ENCODE measurements at regions not wholly inside any gene's neighbourhood (a gene's known extent, or its start where the extent isn't known, plus 50 kb on each side); places are given as distances from the start of the nearest gene placed in this dataset.
"Not testable (repeated sequence)": the region's sequence is repeated elsewhere in the genome, so short reads cannot be mapped to it uniquely, and the experiment has no call there.

DNA sequence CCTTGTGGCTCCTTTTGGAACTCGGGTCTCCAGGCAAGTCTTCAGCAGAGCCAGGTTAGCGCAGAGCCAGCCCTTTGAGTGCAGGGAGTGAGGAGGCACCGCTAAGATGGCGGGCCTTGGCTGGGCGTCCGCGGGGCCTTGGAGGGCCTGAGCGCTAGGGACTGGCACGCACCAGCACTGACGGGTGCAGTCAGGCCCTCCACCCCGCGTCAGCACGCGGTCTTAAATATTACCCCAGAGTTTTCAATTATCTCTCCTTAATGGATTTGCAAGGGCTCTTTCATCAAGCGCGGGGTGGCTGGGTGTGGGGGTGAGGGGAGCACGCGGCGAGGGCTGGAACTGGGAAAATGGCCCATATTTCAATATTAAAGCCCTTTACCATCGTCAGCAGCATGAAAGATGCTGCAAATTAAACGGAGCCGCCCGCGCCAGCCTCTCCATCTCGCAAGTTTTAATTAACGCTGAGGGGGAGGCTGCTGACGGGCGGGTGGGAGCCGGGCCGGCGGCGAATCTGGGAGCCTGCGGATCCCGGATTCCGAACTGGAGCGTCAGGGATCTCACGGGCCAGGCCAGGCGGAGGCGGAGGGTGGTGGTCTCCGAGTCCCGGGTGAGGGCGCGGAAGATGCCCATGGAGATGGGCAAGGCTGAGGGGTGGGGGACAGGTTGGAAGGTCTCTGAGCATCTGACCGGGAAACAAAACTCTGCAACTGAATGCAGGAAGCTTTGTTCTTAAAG is 1690.4 kb upstream of the DEFB115 start:
- DNase-seq, result not testable (repeated sequence)

DNA sequence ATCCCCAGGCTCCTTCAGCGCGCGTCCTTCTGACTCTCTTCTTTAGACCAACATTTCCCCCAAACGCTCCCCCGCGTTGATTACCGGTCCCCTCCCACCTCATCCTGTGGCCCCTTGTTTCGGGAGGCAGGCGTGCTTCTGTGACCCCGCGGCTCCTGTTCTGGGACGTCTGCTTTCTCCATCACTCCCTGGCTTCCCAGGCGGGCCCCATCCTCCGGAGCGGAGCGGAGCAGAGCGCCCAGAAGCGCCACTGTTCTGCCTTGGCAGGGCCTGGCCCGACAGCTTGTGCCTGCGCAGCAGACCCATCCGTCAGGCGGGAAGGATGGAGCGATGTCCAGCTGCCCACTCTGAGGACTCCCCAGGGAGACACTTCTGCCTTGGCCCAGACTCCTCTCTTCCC is 1689.8 kb upstream of the DEFB115 start:
- not testable (repeated sequence) for DNase-seq

- not testable (repeated sequence) for DNase-seq
Measured at GRCh38 chr20:29570126-29570525, 1687.3 kb upstream of the DEFB115 start.

DNA sequence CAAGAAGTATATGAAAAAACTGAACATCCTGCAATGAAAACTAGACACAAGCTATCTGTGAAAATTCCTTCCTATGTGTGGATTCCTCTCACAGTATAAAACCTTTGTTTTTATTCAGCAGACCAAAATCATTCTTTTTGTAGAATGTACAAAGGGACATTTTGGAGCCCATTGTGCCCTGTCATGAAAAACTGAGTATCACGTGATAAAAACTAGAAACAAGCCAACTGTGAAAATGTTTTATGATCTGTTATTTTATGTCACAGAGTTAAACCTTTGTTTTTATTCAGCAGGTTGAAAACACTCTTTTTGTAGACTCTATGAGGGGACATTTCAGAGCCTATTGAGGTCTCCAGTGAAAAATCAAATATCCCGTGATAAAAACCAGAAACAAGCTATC is 1667.9 kb upstream of the DEFB115 start:
- DNase-seq, result not testable (repeated sequence)

DNA sequence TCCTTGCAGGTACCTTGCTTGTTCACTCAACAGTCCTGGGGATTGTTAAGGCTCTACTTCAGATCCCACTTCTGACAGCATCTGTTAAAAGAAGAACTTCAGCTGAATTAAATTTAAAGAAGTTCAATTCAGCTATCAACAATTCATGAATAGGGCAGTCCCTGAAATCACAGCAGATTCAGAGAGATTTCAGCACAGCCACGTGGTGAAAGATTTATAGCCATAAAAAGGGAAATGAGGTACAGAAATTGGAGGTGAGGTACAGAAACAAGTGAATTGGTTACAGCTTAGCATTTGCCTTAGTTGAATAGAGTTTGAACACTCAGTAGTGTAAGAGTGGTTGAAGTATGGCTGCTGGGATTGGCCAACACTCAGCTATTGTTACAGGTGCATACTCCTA is 1653.3 kb upstream of the DEFB115 start:
- DNase-seq, result not testable (repeated sequence)

GRCh38 chr20:29606171-29606570 is 1651.3 kb upstream of the DEFB115 start:
- not testable (repeated sequence) for DNase-seq

GRCh38 chr20:29629395-29629794 is 1628.1 kb upstream of the DEFB115 start:
- not testable (repeated sequence) for DNase-seq
